ENCODE measurements at regions not wholly inside any gene's neighbourhood (a gene's known extent, or its start where the extent isn't known, plus 50 kb on each side); places are given as distances from the start of the nearest gene placed in this dataset.

GRCh38 chr1:219492717-219493116 lies 120.2 kb downstream of the ZC3H11B start:
- Histone ChIP-seq H3K4me1 (ENCODE audit: insufficient read depth) (no peaks in the 10 kb centered on the region), H3K4me3 (no peak overlapping the region), H3K9me3 (no peaks in the 10 kb centered on the region), H3K36me3 (no peaks in the 10 kb centered on the region), H3K27me3 (no peaks in the 10 kb centered on the region), H3K27ac (no peak overlapping the region)
- TF ChIP-seq EP300 (IDR thresholded peaks at IDR 0.05) (no peak), CTCF (IDR thresholded peaks at IDR 0.05) (no peak), POLR2A (IDR thresholded peaks at IDR 0.05) (no peak)
- no peak for DNase-seq
- intact Hi-C loops (cut with DNase I), result no loop called here
- 48 to 57% (median 57%) methylated on average over 3 of the region's 3 CpGs for WGBS, 3 donors

- DNase-seq, result no peak
- no peaks in the 10 kb centered on the region for H3K9me3 ChIP-seq
- no peak overlapping the region for H3K4me3 ChIP-seq
- WGBS, 3 donors, result 89 to 96% (median 96%) methylated on average over 1 of the region's 1 CpG
- H3K27ac ChIP-seq, result no peak overlapping the region
- TF ChIP-seq POLR2A (IDR thresholded peaks at IDR 0.05), result no peak
- no peak for TF ChIP-seq EP300 (IDR thresholded peaks at IDR 0.05)
- TF ChIP-seq CTCF (IDR thresholded peaks at IDR 0.05), result no peak
- no peaks in the 10 kb centered on the region for H3K4me1 ChIP-seq (ENCODE audit: insufficient read depth)
- no peaks in the 10 kb centered on the region for H3K27me3 ChIP-seq
- no peaks in the 10 kb centered on the region for H3K36me3 ChIP-seq
- intact Hi-C loops (cut with DNase I), result no loop called here
These were observed 122.3 kb downstream of the ZC3H11B start for GRCh38 chr1:219490566-219490965.

- WGBS, 3 donors, result 24 to 51% (median 26%) methylated on average over 2 of the region's 2 CpGs
- TF ChIP-seq POLR2A (IDR thresholded peaks at IDR 0.05) (no peak), CTCF (IDR thresholded peaks at IDR 0.05) (no peak), EP300 (IDR thresholded peaks at IDR 0.05) (no peak)
- no peak overlapping the region for H3K4me3 ChIP-seq
- no peak for DNase-seq
- H3K9me3 ChIP-seq, result no peaks in the 10 kb centered on the region
- H3K4me1 ChIP-seq (ENCODE audit: insufficient read depth), result no peaks in the 10 kb centered on the region
- no peak overlapping the region for H3K27ac ChIP-seq
- no peaks in the 10 kb centered on the region for H3K27me3 ChIP-seq
- intact Hi-C loops (cut with DNase I), result no loop called here
- no peaks in the 10 kb centered on the region for H3K36me3 ChIP-seq
These were observed 123.3 kb downstream of the ZC3H11B start for GRCh38 chr1:219489636-219490035.

- no peaks in the 10 kb centered on the region for H3K9me3 ChIP-seq
- H3K4me3 ChIP-seq, result no peak overlapping the region
- no peaks in the 10 kb centered on the region for H3K4me1 ChIP-seq (ENCODE audit: insufficient read depth)
- WGBS, 3 donors, result 68 to 82% (median 76%) methylated on average over 1 of the region's 1 CpG
- H3K27me3 ChIP-seq, result no peaks in the 10 kb centered on the region
- no peaks in the 10 kb centered on the region for H3K36me3 ChIP-seq
- intact Hi-C loops (cut with DNase I), result no loop called here
- no peak overlapping the region for H3K27ac ChIP-seq
- no peak for DNase-seq
- TF ChIP-seq POLR2A (IDR thresholded peaks at IDR 0.05), result no peak
- TF ChIP-seq EP300 (IDR thresholded peaks at IDR 0.05), result no peak
- no peak for TF ChIP-seq CTCF (IDR thresholded peaks at IDR 0.05)
These were observed 124.6 kb downstream of the ZC3H11B start for GRCh38 chr1:219488275-219488674.

GRCh38 chr1:219483530-219483929 lies 129.4 kb downstream of the ZC3H11B start:
- TF ChIP-seq POLR2A (IDR thresholded peaks at IDR 0.05) (no peak), CTCF (IDR thresholded peaks at IDR 0.05) (no peak), EP300 (IDR thresholded peaks at IDR 0.05) (no peak)
- no peaks in the 10 kb centered on the region for H3K27me3 ChIP-seq

More at GRCh38 chr1:219483530-219483929, 129.4 kb downstream of the ZC3H11B start:
- H3K27ac ChIP-seq, result no peak overlapping the region
- no peak overlapping the region for H3K4me3 ChIP-seq
- no peaks in the 10 kb centered on the region for H3K36me3 ChIP-seq
- no peaks in the 10 kb centered on the region for H3K9me3 ChIP-seq
- no peak for DNase-seq
- intact Hi-C loops (cut with DNase I), result no loop called here
- H3K4me1 ChIP-seq (ENCODE audit: insufficient read depth), result no peaks in the 10 kb centered on the region
- 87 to 94% (median 91%) methylated on average over 1 of the region's 1 CpG for WGBS, 3 donors
